ENCODE measurements at regions not wholly inside any gene's neighbourhood (a gene's known extent, or its start where the extent isn't known, plus 50 kb on each side); places are given as distances from the start of the nearest gene placed in this dataset.

DNA sequence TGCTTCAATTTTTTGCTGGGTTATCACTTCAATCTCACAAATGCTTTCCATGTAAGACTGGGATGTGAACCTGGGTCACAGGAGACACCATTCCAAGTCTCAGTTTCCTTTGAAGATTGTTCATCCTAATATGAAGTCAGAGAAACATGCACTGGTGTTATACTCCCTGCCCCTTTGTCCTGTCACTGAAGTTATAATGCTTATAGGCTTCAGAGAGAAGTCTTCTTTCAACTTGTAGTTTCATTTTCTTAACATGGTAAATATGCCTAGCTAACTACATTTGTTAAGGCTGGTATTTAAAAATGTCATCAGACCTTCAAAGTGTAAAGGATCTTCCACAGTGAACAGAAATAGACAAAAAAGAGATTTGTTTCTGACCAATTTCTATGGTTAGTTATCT is 1195.9 kb downstream of the MRPL39 start:
- TF ChIP-seq POLR2A (IDR thresholded peaks at IDR 0.05), result no peak
- no peak for TF ChIP-seq POLR2AphosphoS5 (IDR thresholded peaks at IDR 0.05)
- TF ChIP-seq, protein P1, sequence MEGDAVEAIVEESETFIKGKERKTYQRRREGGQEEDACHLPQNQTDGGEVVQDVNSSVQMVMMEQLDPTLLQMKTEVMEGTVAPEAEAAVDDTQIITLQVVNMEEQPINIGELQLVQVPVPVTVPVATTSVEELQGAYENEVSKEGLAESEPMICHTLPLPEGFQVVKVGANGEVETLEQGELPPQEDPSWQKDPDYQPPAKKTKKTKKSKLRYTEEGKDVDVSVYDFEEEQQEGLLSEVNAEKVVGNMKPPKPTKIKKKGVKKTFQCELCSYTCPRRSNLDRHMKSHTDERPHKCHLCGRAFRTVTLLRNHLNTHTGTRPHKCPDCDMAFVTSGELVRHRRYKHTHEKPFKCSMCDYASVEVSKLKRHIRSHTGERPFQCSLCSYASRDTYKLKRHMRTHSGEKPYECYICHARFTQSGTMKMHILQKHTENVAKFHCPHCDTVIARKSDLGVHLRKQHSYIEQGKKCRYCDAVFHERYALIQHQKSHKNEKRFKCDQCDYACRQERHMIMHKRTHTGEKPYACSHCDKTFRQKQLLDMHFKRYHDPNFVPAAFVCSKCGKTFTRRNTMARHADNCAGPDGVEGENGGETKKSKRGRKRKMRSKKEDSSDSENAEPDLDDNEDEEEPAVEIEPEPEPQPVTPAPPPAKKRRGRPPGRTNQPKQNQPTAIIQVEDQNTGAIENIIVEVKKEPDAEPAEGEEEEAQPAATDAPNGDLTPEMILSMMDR (IDR thresholded peaks at IDR 0.05), result no peak
